ENCODE measurements at regions not wholly inside any gene's neighbourhood (a gene's known extent, or its start where the extent isn't known, plus 50 kb on each side); places are given as distances from the start of the nearest gene placed in this dataset.

GRCh38 chr3:160100610-160101009, 112.0 kb downstream of the IL12A start:
- TF ChIP-seq, protein P1, sequence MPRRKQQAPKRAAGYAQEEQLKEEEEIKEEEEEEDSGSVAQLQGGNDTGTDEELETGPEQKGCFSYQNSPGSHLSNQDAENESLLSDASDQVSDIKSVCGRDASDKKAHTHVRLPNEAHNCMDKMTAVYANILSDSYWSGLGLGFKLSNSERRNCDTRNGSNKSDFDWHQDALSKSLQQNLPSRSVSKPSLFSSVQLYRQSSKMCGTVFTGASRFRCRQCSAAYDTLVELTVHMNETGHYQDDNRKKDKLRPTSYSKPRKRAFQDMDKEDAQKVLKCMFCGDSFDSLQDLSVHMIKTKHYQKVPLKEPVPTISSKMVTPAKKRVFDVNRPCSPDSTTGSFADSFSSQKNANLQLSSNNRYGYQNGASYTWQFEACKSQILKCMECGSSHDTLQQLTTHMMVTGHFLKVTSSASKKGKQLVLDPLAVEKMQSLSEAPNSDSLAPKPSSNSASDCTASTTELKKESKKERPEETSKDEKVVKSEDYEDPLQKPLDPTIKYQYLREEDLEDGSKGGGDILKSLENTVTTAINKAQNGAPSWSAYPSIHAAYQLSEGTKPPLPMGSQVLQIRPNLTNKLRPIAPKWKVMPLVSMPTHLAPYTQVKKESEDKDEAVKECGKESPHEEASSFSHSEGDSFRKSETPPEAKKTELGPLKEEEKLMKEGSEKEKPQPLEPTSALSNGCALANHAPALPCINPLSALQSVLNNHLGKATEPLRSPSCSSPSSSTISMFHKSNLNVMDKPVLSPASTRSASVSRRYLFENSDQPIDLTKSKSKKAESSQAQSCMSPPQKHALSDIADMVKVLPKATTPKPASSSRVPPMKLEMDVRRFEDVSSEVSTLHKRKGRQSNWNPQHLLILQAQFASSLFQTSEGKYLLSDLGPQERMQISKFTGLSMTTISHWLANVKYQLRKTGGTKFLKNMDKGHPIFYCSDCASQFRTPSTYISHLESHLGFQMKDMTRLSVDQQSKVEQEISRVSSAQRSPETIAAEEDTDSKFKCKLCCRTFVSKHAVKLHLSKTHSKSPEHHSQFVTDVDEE (CRISPR knock-in tag; IDR thresholded peaks at IDR 0.05): no peak
- TF ChIP-seq BACH2 (CRISPR knock-in tag; IDR thresholded peaks at IDR 0.05; ENCODE audit: borderline replicate concordance) (no peak), CREB5 (CRISPR knock-in tag; IDR thresholded peaks at IDR 0.05; ENCODE audit: low read depth) (no peak), RARB (CRISPR knock-in tag; IDR thresholded peaks at IDR 0.05) (no peak), CSDC2 (CRISPR knock-in tag; IDR thresholded peaks at IDR 0.05) (no peak), GLIS3 (CRISPR knock-in tag; IDR thresholded peaks at IDR 0.05) (no peak), OSR1 (CRISPR knock-in tag; IDR thresholded peaks at IDR 0.05) (no peak), ZFP3 (CRISPR knock-in tag; IDR thresholded peaks at IDR 0.05) (no peak), ZC3H10 (CRISPR knock-in tag; IDR thresholded peaks at IDR 0.05) (no peak), ARNTL (CRISPR knock-in tag; IDR thresholded peaks at IDR 0.05; ENCODE audit: borderline replicate concordance, low read depth) (no peak)
- TF ChIP-seq, protein P2, sequence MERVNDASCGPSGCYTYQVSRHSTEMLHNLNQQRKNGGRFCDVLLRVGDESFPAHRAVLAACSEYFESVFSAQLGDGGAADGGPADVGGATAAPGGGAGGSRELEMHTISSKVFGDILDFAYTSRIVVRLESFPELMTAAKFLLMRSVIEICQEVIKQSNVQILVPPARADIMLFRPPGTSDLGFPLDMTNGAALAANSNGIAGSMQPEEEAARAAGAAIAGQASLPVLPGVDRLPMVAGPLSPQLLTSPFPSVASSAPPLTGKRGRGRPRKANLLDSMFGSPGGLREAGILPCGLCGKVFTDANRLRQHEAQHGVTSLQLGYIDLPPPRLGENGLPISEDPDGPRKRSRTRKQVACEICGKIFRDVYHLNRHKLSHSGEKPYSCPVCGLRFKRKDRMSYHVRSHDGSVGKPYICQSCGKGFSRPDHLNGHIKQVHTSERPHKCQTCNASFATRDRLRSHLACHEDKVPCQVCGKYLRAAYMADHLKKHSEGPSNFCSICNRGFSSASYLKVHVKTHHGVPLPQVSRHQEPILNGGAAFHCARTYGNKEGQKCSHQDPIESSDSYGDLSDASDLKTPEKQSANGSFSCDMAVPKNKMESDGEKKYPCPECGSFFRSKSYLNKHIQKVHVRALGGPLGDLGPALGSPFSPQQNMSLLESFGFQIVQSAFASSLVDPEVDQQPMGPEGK (CRISPR knock-in tag; IDR thresholded peaks at IDR 0.05; ENCODE audit: borderline replicate concordance): no peak
- TF ChIP-seq, protein P3, sequence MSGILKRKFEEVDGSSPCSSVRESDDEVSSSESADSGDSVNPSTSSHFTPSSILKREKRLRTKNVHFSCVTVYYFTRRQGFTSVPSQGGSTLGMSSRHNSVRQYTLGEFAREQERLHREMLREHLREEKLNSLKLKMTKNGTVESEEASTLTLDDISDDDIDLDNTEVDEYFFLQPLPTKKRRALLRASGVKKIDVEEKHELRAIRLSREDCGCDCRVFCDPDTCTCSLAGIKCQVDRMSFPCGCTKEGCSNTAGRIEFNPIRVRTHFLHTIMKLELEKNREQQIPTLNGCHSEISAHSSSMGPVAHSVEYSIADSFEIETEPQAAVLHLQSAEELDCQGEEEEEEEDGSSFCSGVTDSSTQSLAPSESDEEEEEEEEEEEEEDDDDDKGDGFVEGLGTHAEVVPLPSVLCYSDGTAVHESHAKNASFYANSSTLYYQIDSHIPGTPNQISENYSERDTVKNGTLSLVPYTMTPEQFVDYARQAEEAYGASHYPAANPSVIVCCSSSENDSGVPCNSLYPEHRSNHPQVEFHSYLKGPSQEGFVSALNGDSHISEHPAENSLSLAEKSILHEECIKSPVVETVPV (CRISPR knock-in tag; IDR thresholded peaks at IDR 0.05): no peak

Measured in SK-N-SH treated with all-trans-retinoic acid at 6 μM for 48 hours (cell line).